Activated CD8-positive, alpha-beta memory T cell treated with anti-CD3 and anti-CD28 coated beads, Interleukin-2, amount 50 U/mL, for 4 hours (primary cell): ENCODE measurements at regions not wholly inside any gene's neighbourhood (a gene's known extent, or its start where the extent isn't known, plus 50 kb on each side); places are given as distances from the start of the nearest gene placed in this dataset.

Experiments
- DNase-seq: peaks from one replicate; pipeline ENCODE4 v3.0.0-alpha.2; 2020

- DNase-seq, result peak; percentile 32
Measured at GRCh38 chrX:39577985-39578869, 519.5 kb downstream of the BCOR start.

- no peak for DNase-seq
Measured at GRCh38 chrX:39580043-39580442, 517.7 kb downstream of the BCOR start.

- DNase-seq, result no peak
Measured at GRCh38 chrX:39581411-39581810, 516.3 kb downstream of the BCOR start.

GRCh38 chrX:39582091-39582490, 515.7 kb downstream of the BCOR start:
- no peak for DNase-seq

- DNase-seq, result no peak
Measured at GRCh38 chrX:39582976-39583375, 514.8 kb downstream of the BCOR start.

- no peak for DNase-seq
Measured at GRCh38 chrX:39585808-39586207, 511.9 kb downstream of the BCOR start.

GRCh38 chrX:39586359-39586758, 511.4 kb downstream of the BCOR start:
- no peak for DNase-seq

GRCh38 chrX:39591099-39591498, 506.7 kb downstream of the BCOR start:
- DNase-seq, result no peak

GRCh38 chrX:39592776-39593175, 505.0 kb downstream of the BCOR start:
- no peak for DNase-seq

GRCh38 chrX:39595977-39596376, 501.8 kb downstream of the BCOR start:
- no peak for DNase-seq

GRCh38 chrX:39596437-39596836, 501.3 kb downstream of the BCOR start:
- DNase-seq, result no peak

- DNase-seq, result no peak
Measured at GRCh38 chrX:39599339-39599738, 498.4 kb downstream of the BCOR start.

GRCh38 chrX:39600222-39600621, 497.5 kb downstream of the BCOR start:
- DNase-seq, result no peak

GRCh38 chrX:39601231-39602177, 496.3 kb downstream of the BCOR start:
- DNase-seq, result no peak

- DNase-seq, result no peak
Measured at GRCh38 chrX:39602195-39602594, 495.6 kb downstream of the BCOR start.

- DNase-seq, result no peak
Measured at GRCh38 chrX:39603230-39603629, 494.5 kb downstream of the BCOR start.

GRCh38 chrX:39605183-39605582, 492.6 kb downstream of the BCOR start:
- no peak for DNase-seq

GRCh38 chrX:39605866-39606265, 491.9 kb downstream of the BCOR start:
- no peak for DNase-seq

GRCh38 chrX:39609941-39610340, 487.8 kb downstream of the BCOR start:
- no peak for DNase-seq

GRCh38 chrX:39611468-39611867, 486.3 kb downstream of the BCOR start:
- no peak for DNase-seq

- peak; percentile 24 for DNase-seq
Measured at GRCh38 chrX:39613482-39613995, 484.2 kb downstream of the BCOR start.

- DNase-seq, result peak; percentile 57
Measured at GRCh38 chrX:39613997-39614679, 483.6 kb downstream of the BCOR start.

- DNase-seq, result no peak
Measured at GRCh38 chrX:39614680-39614998, 483.1 kb downstream of the BCOR start.
